Heart right ventricle (tissue), 16 donors: ENCODE measurements at regions not wholly inside any gene's neighbourhood (a gene's known extent, or its start where the extent isn't known, plus 50 kb on each side); places are given as distances from the start of the nearest gene placed in this dataset.

Experiments used
- ATAC-seq, 8 donors: fragments of 200-7000 bp; cut with Tn5 transposase; one replicate each; pipeline ENCODE4 v1.9.1; 2020; ENCODE audit warnings: mild to moderate bottlenecking in 8 of 8, moderate library complexity in 8 of 8, moderate number of reproducible peaks in 1 of 8
- DNase-seq, 2 donors: peaks; one replicate each; pipeline ENCODE4 v3.0.0-alpha.2; 2020
- H3K27ac ChIP-seq, 10 donors: fragments of 200-600 bp; sonication (generic) in 2 of 10; one replicate each; pipeline versions ENCODE4 v1.5.0 to v1.8.0; 2020 to 2022; ENCODE audit warnings: mild to moderate bottlenecking in 3 of 10
- H3K27me3 ChIP-seq, 7 donors: fragments of 200-600 bp; one replicate each; pipeline ENCODE4 v1.8.0; 2021 to 2022; ENCODE audit warnings: mild to moderate bottlenecking in 2 of 7
- H3K36me3 ChIP-seq, 9 donors: fragments of 200-600 bp; sonication (generic) in 1 of 9; one replicate each; pipeline versions ENCODE4 v1.5.0 to v1.8.0; 2020 to 2022; ENCODE audit warnings: mild to moderate bottlenecking in 2 of 9
- H3K4me1 ChIP-seq, 9 donors: fragments of 200-600 bp; sonication (generic) in 1 of 9; one replicate each; pipeline versions ENCODE4 v1.5.0 to v1.8.0; 2020 to 2022; ENCODE audit warnings: mild to moderate bottlenecking in 4 of 9
- H3K4me3 ChIP-seq, 10 donors: fragments of 200-600 bp; sonication (generic) in 2 of 10; one replicate each; pipeline versions ENCODE4 v1.5.0 to v1.8.0; 2020 to 2022; ENCODE audit warnings: mild to moderate bottlenecking in 7 of 10, moderate library complexity in 2 of 10
- H3K9me3 ChIP-seq, 11 donors: fragments of 200-600 bp in 10 of 11; sonication (generic) in 2 of 11; one replicate each; pipeline versions ENCODE4 v1.5.0 to v1.8.0; 2013 to 2022; ENCODE audit warnings: mild to moderate bottlenecking in 2 of 11, control low read depth in 1 of 11, moderate library complexity in 1 of 11
- CTCF ChIP-seq, 9 donors: fragments of 200-600 bp; sonication (generic) in 2 of 9; IDR thresholded peaks; one replicate each; pipeline versions ENCODE4 v1.5.0 to v1.8.0; 2021 to 2022; ENCODE audit warnings: antibody characterized with exemption in 9 of 9, mild to moderate bottlenecking in 5 of 9, moderate library complexity in 1 of 9
- WGBS, 2 donors: extraction: QIAGEN DNeasy Blood & Tissue Kit; methylation state at CpG; one replicate each; pipeline ENCODE4 v1.1.7; 2013; ENCODE audit warnings: inconsistent platforms in 1 of 2; 5-methylcytosine and 5-hydroxymethylcytosine counted together
- intact Hi-C, 10 donors: fragments of 100-400 bp; cut with DNase I; formaldehyde crosslinking; loops; one replicate each; pipeline versions ENCODE4 v1.11.1 to v1.14.2; 2022
- donor health status: Arrhythmogenic right ventricular cardiomyopathy.
- donor health status: ischemic (EF 13 %, LVEDD 7.1; RV severe dilation, severe dysfunction).
- donor health status: healthy with polysubstance abuse.
- donor health status: DM: no; HTN: yes; CAD: no.
- donor health status: DM: no; HTN: no; CAD: no.
- donor health status: ischemic (EF 25% LVEDD 6.9; RV normal size, moderate dysfunction).
- donor health status: ischemic (EF 25% LVEDD 5.7; RV mildly dilated, moderate dysfunction).
- donor health status: healthy.
- donor health status: DM: yes; HTN: yes; CAD: no.
- donor health status: Ischemic cardiomyopathy.
- donor health status: ischemic (EF 35%, LVEDD 5.7; RV mildly dilated, moderate dysfunction).
- donor health status: nonischemic (EF 11% LVEDD 7.7; RV severe dilation, severe dysfunction).
- donor health status: DM: yes; HTN: yes; CAD: no.
- donor health status: PGD.
- donor health status: ischemic (EF 29% LVEDD 5.4; RV normal size, mild dysfunction).
- donor health status: nonischemic (EF 23%, LVEDD 6.1; RV moderate dilation, normal function).

- intact Hi-C loops = loop anchor here in 1 of 10 donors (5.0 kb wide), 1 partner anchor 1479 kb away; no protein-coding TSS in a partner anchor
Observed at GRCh38 chr18:38807915-38808314, 1242.3 kb upstream of the CELF4 start.

GRCh38 chr18:38805256-38805655 lies 1239.7 kb upstream of the CELF4 start:
- no peaks in the 10 kb centered on the region for H3K4me1 ChIP-seq

More at GRCh38 chr18:38807915-38808314, 1242.3 kb upstream of the CELF4 start:
- TF ChIP-seq CTCF (IDR thresholded peaks at IDR 0.05) = no peak
- no peaks in the 10 kb centered on the region for H3K36me3 ChIP-seq
- no peak for ATAC-seq
- DNase-seq = no peak
- H3K9me3 ChIP-seq = no peaks in the 10 kb centered on the region
- 86 to 87% methylated on average over 3 of the region's 3 CpGs for WGBS, 2 donors
- no peak overlapping the region for H3K4me3 ChIP-seq
- no peaks in the 10 kb centered on the region for H3K4me1 ChIP-seq
- H3K27ac ChIP-seq = no peak overlapping the region
- no peaks in the 10 kb centered on the region for H3K27me3 ChIP-seq

GRCh38 chr18:38801640-38802039 lies 1236.0 kb upstream of the CELF4 start:
- peaks cover 0 to 15% (median 0%) of the 10 kb centered on the region in 11 donors for H3K9me3 ChIP-seq
- H3K27ac ChIP-seq = no peak overlapping the region
- intact Hi-C loops = no loop called here
- no peak for ATAC-seq
- no peak overlapping the region for H3K4me3 ChIP-seq
- no peak for DNase-seq
- H3K36me3 ChIP-seq = no peaks in the 10 kb centered on the region
- 36% methylated on average over 2 of the region's 2 CpGs for WGBS, 2 donors
- no peaks in the 10 kb centered on the region for H3K27me3 ChIP-seq
- no peak for TF ChIP-seq CTCF (IDR thresholded peaks at IDR 0.05)
- H3K4me1 ChIP-seq = no peaks in the 10 kb centered on the region

More at GRCh38 chr18:38805256-38805655, 1239.7 kb upstream of the CELF4 start:
- Histone ChIP-seq H3K9me3 (peaks cover 0 to under 1% (median 0%) of the 10 kb centered on the region in 11 donors), H3K27ac (no peak overlapping the region), H3K36me3 (no peaks in the 10 kb centered on the region), H3K27me3 (no peaks in the 10 kb centered on the region), H3K4me3 (no peak overlapping the region)
- DNase-seq (no peak), ATAC-seq (no peak)
- no peak for TF ChIP-seq CTCF (IDR thresholded peaks at IDR 0.05)
- intact Hi-C loops = loop anchor here in 1 of 10 donors (5.0 kb wide), 1 partner anchor 1482 kb away; no protein-coding TSS in a partner anchor
- WGBS, 2 donors = 76% methylated on average over 1 of the region's 1 CpG

GRCh38 chr18:38796762-38797161 lies 1231.2 kb upstream of the CELF4 start:
- no peak for TF ChIP-seq CTCF (IDR thresholded peaks at IDR 0.05)
- H3K4me1 ChIP-seq = no peaks in the 10 kb centered on the region
- ATAC-seq = no peak
- intact Hi-C loops = no loop called here
- WGBS, 2 donors = 86 to 97% methylated on average over 1 of the region's 1 CpG
- no peak overlapping the region for H3K4me3 ChIP-seq
- no peak for DNase-seq
- H3K27ac ChIP-seq = no peak overlapping the region
- no peaks in the 10 kb centered on the region for H3K36me3 ChIP-seq
- H3K27me3 ChIP-seq = no peaks in the 10 kb centered on the region
- peaks cover 0 to 15% (median 0%) of the 10 kb centered on the region in 11 donors for H3K9me3 ChIP-seq
